ENCODE measurements at regions not wholly inside any gene's neighbourhood (a gene's known extent, or its start where the extent isn't known, plus 50 kb on each side); places are given as distances from the start of the nearest gene placed in this dataset.

- TF ChIP-seq CTCF (IDR thresholded peaks at IDR 0.05; ENCODE audit: borderline replicate concordance, insufficient read depth, low read depth, low read length): no peak
- H3K4me3 ChIP-seq (ENCODE audit: low read depth, low read length): no peak overlapping the region
Measured at GRCh38 chr5:82348784-82349425, 70.8 kb upstream of the RPS23 start.

- no peak overlapping the region for H3K4me3 ChIP-seq (ENCODE audit: low read depth, low read length)
- TF ChIP-seq CTCF (IDR thresholded peaks at IDR 0.05; ENCODE audit: borderline replicate concordance, insufficient read depth, low read depth, low read length): no peak
Measured at GRCh38 chr5:82347201-82347865, 69.2 kb upstream of the RPS23 start.

GRCh38 chr5:82346399-82347165, 68.4 kb upstream of the RPS23 start:
- no peak overlapping the region for H3K4me3 ChIP-seq (ENCODE audit: low read depth, low read length)
- TF ChIP-seq CTCF (IDR thresholded peaks at IDR 0.05; ENCODE audit: borderline replicate concordance, insufficient read depth, low read depth, low read length): no peak

- no peak overlapping the region for H3K4me3 ChIP-seq (ENCODE audit: low read depth, low read length)
- no peak for TF ChIP-seq CTCF (IDR thresholded peaks at IDR 0.05; ENCODE audit: borderline replicate concordance, insufficient read depth, low read depth, low read length)
Measured at GRCh38 chr5:82345108-82345507, 67.0 kb upstream of the RPS23 start.

GRCh38 chr5:82341325-82341724, 63.2 kb upstream of the RPS23 start:
- H3K4me3 ChIP-seq (ENCODE audit: low read depth, low read length): no peak overlapping the region
- TF ChIP-seq CTCF (IDR thresholded peaks at IDR 0.05; ENCODE audit: borderline replicate concordance, insufficient read depth, low read depth, low read length): no peak

GRCh38 chr5:82340799-82341198, 62.6 kb upstream of the RPS23 start:
- H3K4me3 ChIP-seq (ENCODE audit: low read depth, low read length): no peak overlapping the region
- TF ChIP-seq CTCF (IDR thresholded peaks at IDR 0.05; ENCODE audit: borderline replicate concordance, insufficient read depth, low read depth, low read length): no peak

All from GM12875 (cell line).